ENCODE measurements at regions not wholly inside any gene's neighbourhood (a gene's known extent, or its start where the extent isn't known, plus 50 kb on each side); places are given as distances from the start of the nearest gene placed in this dataset.

- peak; percentile 40 for DNase-seq
Measured at GRCh38 chr6:153872946-153873345, 166.1 kb upstream of the OPRM1 start.

GRCh38 chr6:153862927-153863326 lies 176.1 kb upstream of the OPRM1 start:
- no peak for DNase-seq

GRCh38 chr6:153862139-153862538 lies 176.9 kb upstream of the OPRM1 start:
- DNase-seq: no peak

GRCh38 chr6:153858529-153858928 lies 180.5 kb upstream of the OPRM1 start:
- DNase-seq: no peak

GRCh38 chr6:153856929-153857376 lies 182.1 kb upstream of the OPRM1 start:
- DNase-seq: no peak

GRCh38 chr6:153852481-153852880 lies 186.6 kb upstream of the OPRM1 start:
- no peak for DNase-seq

- DNase-seq: no peak
Measured at GRCh38 chr6:153852034-153852433, 187.0 kb upstream of the OPRM1 start.

GRCh38 chr6:153849072-153849779 lies 189.8 kb upstream of the OPRM1 start:
- no peak for DNase-seq

- DNase-seq: no peak
Measured at GRCh38 chr6:153843420-153843819, 195.6 kb upstream of the OPRM1 start.

- no peak for DNase-seq
Measured at GRCh38 chr6:153842491-153842890, 196.5 kb upstream of the OPRM1 start.

GRCh38 chr6:153840039-153840850 lies 198.8 kb upstream of the OPRM1 start:
- DNase-seq: no peak

- DNase-seq: no peak
Measured at GRCh38 chr6:153832543-153832942, 206.5 kb upstream of the OPRM1 start.

GRCh38 chr6:153831350-153832078 lies 207.5 kb upstream of the OPRM1 start:
- no peak for DNase-seq

- no peak for DNase-seq
Measured at GRCh38 chr6:153817173-153817572, 221.9 kb upstream of the OPRM1 start.

- DNase-seq: no peak
Measured at GRCh38 chr6:153816366-153816765, 222.7 kb upstream of the OPRM1 start.

- DNase-seq: no peak
Measured at GRCh38 chr6:153814136-153814535, 224.9 kb upstream of the OPRM1 start.

- no peak for DNase-seq
Measured at GRCh38 chr6:153804755-153805330, 234.2 kb upstream of the OPRM1 start.

- no peak for DNase-seq
Measured at GRCh38 chr6:153801917-153802316, 237.1 kb upstream of the OPRM1 start.

GRCh38 chr6:153800580-153801188 lies 238.4 kb upstream of the OPRM1 start:
- no peak for DNase-seq

- no peak for DNase-seq
Measured at GRCh38 chr6:153790876-153791473, 248.1 kb upstream of the OPRM1 start.

GRCh38 chr6:153790048-153790447 lies 249.0 kb upstream of the OPRM1 start:
- DNase-seq: no peak

GRCh38 chr6:153787341-153787606 lies 251.8 kb upstream of the OPRM1 start:
- DNase-seq: no peak

- DNase-seq: no peak
Measured at GRCh38 chr6:153781306-153781705, 257.7 kb upstream of the OPRM1 start.

All from activated CD4-positive, alpha-beta T cell treated with anti-CD3 and anti-CD28 coated beads, Interleukin-2, amount 50 U/mL, for 16 hours (primary cell).